Stimulated activated CD8-positive, alpha-beta memory T cell treated with anti-CD3 and anti-CD28 coated beads, Interleukin-15, amount 100 ng/mL, for 48 hours (primary cell): ENCODE measurements at regions not wholly inside any gene's neighbourhood (a gene's known extent, or its start where the extent isn't known, plus 50 kb on each side); places are given as distances from the start of the nearest gene placed in this dataset.
"Not testable (repeated sequence)": the region's sequence is repeated elsewhere in the genome, so short reads cannot be mapped to it uniquely, and the experiment has no call there.

Experiments used
- DNase-seq, 2 donors: peaks; one replicate each; pipeline ENCODE4 v3.0.0-alpha.2; 2020; ENCODE audit warnings: low read depth in 2 of 2

DNA sequence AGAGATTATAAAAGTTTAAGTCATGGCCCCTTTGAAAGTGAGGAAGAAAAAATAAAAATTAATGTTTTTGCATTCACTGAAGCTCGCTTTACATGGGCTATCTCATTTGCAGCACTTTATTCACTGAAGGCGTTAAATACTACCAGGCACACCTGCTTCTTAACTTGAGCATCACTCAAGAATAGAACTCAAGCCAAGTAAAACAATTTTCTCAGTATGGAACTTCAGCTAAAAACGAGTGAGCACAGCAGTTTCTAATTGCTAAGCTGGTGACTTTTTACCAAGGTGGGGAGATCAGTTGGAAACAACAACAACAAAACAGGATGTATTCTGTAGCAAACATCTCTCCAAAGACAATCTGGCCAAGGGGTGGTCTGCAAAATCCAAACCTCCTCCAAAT, 405.6 kb downstream of the RAB38 start:
- DNase-seq, result no peak

DNA sequence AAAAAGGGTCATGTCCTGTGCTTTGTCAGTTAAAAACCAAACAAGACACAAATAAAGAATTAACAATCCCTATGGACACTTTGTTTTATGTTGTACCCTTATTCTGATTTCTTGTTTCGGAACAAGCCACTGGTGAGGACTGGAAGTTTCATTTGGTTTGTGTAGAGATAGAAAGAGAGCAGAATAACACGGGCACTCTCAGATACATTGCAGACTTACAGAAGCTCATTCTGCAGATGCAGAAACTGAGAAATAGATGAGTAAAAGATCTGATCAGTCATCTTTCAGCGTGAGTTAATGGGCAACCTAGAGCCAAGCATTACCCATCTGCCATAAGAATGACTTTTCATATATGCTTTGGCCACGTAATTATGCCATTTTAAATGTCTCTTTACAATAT, 407.6 kb downstream of the RAB38 start:
- no peak for DNase-seq

DNA sequence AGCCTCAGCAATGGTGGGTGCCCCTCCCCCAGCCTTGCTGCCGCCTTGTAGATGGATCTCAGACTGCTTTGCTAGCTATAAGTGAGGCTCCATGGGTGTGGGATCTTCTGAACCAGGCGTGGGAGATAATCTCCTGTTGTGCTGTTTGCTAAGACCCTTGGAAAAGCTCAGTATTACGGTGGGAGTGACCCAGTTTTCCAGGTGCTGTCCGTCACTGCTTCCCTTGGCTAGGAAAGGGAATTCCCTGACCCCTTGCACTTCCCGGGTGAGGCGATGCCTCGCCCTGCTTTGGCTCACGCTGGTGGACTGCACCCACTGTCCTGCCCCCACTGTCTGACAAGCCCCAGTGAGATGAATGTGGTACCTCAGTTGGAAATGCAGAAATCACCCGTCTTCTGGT, 411.2 kb downstream of the RAB38 start:
- not testable (repeated sequence) for DNase-seq

DNA sequence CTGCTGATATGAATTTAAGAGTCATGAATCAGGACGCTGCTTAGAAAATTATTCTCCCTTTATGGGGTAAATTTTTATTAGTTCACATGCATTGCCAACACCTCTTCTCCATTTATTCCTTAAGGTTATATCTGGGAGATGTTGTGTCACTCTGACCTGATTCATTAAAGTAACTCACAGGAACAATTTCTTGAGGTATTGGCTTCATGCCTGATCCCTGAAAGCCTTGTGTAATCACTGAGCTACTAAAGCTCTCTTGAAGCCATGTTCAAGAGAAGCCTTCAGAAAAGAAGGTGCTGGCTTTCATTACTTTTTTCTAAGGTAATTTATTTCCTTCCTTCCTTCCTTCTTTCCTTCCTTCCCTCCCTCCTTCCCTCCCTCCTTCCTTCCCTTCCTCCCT, 420.6 kb downstream of the RAB38 start:
- DNase-seq, result no peak

DNA sequence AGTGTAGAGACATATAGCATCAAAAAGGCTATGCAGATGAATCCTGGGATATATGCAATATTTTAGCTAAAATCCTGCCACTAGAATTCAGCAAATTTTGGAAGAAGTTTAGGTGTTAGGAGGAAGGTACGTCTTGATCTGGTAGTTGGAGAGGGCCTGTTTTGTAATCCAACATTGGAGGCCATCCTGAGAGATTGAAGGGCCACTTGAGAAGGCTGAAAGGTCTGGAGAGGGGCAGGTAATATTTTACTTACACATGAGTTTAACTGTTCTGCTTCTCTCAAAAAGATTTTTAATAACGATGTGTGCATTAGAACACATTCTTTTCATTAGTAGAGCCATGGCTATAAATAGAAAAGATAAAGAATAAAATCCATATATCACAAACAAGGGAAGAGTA, 422.1 kb downstream of the RAB38 start:
- no peak for DNase-seq

DNA sequence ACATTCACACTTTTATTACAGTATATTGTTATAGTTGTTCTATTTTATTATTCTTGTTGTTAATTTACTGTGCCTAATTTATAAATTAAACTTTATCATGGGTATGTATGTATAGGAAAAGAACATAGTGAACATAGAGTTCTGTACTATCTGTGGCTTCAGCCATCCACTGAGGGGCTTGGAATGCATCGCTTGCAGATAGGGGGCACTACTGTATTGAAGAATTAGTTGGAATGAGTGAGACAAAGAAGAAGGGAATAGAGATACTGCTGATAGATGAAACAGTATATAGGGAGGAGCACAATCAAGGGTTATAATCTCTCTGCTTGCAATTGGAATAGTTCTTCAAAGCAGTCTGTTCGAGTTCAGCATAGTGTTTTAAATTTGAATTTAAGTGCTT, 432.2 kb downstream of the RAB38 start:
- DNase-seq, result no peak

DNA sequence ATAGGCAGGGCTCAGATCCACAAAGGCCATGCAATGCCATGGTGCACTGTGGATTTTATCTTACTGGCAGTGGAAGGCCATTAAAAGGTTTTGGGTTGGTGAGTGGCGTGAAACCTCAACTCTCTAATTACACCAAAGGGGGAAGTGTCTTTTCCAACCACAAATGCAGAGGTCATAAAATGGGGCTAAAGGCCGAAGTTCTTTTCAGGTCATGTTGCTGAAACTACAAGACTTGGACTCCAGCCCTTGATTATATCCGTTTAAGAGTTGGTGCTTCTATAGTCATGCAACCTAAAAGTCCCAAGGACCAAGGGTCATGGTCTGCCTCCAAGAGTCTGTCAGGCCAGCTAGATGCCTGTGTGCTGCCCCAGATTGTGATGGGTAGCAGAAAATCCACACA, 434.3 kb downstream of the RAB38 start:
- no peak for DNase-seq

DNA sequence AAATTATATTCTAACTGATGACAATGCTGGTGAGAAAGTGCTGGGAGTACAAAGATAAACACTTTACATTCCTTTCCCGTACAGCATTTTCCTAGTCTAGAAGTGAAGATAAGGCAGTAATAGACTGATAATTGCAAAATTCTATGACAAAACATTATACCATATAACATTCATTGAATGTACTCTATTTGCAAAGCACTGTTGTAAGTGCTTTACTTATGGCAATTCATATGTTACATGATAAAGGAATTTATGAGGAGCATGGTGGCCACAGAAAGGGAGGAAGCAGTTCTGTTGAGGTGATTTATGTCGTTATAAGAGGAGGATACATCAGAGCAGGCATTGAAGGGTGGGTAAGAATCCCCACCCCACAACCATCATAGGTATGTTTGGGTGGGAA, 434.8 kb downstream of the RAB38 start:
- no peak for DNase-seq

DNA sequence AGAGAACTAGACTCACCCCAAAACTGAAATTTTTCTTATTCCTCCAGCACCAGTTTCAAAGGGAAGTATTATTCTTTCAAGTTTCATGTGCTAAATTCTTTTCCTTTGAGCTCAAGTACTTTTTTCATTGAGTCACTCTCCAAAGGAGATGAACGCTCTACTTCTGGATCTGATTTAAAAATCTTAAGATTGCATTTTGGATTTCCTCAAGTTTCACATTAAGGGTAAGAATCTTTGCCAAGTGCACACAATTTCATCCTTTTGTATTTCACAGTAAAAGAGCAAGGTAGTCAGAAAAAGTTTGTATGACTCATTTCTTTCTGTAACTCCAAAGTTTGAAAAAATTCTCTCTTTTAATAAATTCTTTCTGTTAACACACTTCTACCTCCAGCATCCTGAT, 435.5 kb downstream of the RAB38 start:
- no peak for DNase-seq

DNA sequence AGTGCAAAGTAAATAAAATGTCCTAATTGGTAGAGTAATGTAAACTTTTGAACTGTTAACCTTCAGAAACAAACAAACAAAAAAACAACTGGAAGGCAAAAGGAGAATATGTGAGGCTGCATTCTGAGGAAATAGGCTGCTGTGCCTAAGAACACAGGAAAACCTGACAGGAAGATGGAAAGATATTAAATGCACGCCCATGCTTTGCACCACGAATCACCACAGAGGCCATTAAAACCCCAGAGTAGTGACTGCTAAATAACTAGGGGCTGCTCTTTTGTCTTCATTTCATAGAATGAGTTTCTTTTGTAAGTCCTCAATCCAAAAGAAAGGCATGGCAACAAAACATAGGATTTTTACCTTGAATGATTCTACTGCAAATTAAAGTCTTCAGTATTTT, 436.0 kb downstream of the RAB38 start:
- no peak for DNase-seq

DNA sequence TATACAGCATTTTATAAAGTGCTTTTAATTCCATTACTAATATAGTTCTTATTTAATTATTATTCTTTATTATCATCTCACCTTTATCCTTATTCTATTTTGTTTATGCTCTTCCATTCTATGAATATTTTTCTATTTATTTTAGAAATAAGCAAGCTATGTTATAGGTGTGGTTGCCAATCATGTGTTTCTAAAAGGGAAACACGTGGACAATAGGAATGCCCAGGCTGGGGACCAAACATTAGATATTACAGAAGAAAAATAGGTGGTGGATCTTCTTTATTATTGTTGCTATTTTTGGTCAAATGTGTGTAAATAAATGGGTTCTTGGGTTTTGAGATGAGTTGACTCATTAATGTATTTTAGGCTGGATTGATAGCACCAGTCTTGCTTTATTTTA, 438.3 kb downstream of the RAB38 start:
- no peak for DNase-seq

DNA sequence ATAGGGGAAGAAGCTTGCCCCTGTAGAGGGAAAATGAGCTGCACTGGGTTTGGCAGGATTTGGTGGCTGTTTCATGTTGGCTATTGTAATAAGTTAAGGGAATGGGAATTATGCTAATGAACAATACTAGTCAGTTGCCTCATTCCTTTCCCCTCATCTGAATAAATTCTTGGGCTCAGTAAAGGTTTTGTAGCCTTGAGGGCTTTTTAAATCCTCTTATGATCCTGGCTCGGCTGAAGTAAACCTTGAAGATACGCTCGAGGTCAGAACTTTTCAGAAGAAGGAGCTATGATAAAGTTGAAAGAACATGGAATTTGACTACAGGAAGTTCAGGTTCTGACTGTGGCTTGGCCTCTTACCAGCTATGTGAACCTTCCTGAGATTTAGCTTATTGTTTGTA, 448.7 kb downstream of the RAB38 start:
- DNase-seq, result no peak

DNA sequence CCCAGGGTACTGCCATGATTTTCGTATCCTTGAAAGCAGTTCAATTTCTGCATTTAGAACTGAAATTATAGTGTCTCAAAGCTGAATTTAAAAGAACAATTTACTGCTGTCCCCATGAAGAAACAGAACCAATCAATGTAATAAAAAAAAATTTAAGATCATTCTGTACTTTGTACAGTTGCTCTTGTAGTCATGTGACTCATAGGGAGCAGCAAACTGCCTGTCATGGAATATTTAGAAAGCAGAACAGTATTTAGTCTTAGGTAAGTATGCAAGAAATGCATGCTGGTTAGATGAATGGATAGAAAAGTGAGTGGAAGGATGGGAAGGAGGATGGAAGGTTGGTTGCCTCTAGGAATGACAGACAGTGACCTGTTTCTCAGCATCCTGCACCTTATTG, 450.9 kb downstream of the RAB38 start:
- no peak for DNase-seq

DNA sequence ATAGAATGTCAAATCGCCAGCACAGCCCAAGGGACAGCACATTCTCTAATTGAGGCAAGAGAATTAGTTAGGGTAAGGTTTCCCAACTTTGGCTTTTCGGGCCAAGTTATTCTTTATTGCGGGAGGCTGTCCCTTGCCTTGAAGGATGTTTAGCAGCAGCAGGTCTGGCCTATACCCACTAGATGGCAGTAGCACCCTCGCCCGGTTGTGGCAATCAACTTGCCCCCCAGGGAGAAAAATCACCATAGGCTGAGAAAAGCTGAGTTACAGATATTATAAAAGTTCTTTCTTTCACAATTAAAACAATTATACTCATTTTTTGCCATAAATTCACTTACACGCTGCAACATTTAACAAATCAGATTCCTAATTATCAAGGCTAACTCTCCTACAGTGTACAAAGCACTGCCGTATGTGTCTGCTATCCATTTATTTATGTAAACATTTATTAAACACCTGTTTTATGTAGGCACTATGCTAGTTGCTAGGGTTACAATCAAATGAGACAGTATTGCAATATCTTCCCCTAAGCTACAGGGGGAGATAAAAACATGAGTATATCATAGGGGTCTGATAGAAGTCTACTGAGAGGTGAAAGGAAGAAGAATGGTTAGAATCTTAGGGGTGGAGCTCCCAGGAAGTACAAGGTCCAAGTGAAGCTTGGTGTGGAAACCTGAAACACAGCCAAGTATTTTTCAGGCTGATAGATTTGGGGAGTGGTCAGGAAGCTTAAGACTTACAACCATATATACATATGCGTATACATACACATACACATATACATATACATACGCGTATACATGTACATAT, 452.3 kb downstream of the RAB38 start:
- no peak for DNase-seq

DNA sequence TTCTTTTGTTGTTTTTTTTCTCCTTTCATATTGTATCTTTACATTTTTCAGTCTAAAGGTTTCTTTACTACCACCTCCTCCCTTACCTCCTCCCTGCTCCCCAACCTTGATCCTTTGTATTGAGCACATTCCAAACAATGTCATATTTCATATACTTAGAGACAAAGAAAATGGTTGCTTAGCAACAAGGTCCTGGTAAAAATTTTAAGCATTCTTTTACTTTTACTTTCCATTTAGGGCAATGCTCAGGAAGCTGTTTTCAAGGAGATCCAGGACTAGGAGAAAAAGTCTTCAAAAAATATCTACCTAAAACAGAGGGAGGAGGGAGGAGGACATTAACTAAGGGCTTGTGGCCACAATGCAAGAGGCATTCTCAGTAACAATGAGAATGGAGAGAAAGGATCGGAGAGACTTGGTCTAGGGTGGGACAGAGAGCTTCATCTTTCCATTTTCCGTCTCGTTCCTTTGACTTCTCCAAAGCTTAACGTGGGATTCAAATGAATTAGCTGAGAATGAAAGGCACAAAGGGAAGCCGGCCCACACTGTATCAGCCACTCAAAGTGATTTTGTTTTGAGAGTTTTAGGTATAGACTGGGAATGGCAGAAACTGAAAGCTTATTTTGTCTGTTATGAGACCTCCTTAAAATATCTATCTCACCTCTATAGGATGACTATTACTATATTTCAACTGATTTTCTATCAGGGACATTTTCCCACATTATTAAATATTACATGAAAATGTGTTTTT, 455.7 kb downstream of the RAB38 start:
- DNase-seq, result no peak

DNA sequence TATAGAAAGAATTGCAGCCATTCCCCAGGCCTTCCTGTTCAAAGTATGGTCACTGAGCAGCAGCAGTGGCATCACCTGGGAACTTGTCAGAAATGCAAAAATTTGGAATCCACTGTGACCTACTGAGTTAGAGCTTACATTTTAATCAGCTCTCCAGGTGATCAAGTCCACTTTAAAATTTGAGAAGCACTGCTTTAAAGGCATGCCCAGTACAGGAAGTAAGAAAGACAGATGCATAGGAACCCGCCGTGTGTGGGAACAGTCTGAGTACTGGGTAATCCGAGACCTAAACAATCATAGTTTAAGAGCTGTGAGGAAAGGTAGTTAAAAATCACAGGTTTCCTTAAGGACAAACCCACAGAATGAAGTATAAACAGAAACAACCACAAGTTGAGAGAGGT, 462.4 kb downstream of the RAB38 start:
- no peak for DNase-seq

DNA sequence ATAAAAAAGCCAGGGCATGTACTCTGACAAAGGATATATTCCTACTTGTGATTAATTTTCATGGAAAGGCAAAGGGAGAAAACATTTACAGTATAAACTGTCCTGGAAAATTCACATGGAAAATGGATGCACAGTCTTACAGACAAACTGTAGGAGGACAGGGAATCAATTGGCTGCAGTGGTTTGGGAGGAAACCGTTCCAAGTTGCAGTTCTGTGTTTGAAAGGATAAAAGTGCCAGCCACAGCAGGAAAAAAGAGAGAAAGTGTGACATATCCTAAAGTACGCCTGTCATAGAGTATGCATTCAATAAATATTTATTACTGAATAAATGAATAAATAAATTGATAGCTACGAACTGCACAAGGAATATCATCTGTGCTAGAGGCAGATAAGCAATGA, 462.9 kb downstream of the RAB38 start:
- no peak for DNase-seq

DNA sequence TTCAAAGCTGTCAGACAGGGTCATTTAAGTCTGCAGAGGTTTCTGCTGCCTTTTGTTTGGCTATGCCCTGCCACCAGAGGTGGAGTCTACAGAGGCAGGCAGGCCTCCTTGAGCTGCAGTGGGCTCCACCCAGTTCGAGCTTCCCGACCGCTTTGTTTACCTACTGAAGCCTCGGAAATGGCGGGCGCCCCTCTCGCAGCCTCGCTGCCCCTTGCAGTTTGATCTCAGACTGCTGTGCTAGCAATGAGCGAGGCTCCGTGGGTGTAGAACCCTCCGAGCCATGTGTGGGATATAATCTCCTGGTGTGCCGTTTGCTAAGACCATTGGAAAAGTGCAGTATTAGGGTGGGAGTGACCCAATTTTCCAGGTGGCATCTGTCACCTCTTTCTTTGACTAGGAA, 471.7 kb downstream of the RAB38 start:
- DNase-seq, result not testable (repeated sequence)

DNA sequence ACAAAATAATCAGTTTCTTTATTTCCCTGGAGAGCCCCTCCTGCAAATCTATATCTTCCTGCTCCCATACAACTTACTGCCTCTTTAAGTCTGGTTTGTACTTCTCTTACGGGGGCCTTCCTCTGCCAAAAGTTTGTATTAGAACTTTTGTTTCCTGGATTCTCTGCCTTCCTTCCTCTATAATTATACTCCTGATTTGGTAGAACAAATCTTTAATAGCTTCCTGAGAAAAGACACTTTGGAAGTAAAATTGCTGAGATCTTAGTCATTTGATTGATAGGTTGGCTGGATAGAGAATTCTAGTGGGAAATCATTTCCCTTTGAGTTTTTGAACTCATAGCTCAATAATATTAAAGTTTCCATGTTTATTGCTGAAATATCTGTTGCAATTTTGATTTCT, 499.2 kb downstream of the RAB38 start:
- no peak for DNase-seq

DNA sequence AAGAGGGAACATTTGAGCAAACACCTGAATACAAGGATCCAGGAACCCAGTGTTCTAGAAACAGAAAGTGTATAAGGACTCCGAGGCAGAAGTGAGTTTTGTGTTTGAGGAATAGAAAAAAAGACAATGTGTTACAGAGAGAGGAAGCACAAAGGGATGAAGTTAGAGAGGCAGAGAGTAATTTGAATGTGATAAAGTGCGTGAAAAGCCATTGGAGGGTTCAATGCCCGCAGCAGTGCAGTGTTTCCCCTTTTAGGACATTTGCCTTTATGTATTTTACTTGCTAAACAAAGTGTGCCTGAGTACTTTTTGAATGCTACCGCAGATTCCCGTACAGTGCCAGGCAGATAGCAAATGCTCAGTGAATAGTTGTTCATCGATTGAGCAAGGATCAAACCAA, 508.5 kb downstream of the RAB38 start:
- no peak for DNase-seq

DNA sequence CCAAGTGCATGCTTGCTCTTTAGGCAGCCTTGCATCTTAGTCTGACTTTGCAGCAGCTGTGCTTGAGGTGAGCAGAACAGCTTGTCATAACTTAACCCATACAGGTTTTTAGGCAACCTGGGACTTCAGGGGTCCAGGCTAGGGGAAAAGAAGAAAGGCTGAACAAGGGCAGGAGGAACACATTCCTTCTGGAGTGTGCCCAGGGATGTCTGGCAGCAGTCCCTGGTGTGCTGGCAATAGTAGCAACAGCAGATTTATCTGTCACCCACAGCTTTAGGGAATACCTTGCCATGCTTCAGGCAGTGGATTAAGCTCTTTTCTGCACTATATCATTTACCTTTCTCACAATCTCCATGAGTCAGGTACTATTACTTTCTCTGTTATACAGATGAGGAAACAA, 513.0 kb downstream of the RAB38 start:
- no peak for DNase-seq

DNA sequence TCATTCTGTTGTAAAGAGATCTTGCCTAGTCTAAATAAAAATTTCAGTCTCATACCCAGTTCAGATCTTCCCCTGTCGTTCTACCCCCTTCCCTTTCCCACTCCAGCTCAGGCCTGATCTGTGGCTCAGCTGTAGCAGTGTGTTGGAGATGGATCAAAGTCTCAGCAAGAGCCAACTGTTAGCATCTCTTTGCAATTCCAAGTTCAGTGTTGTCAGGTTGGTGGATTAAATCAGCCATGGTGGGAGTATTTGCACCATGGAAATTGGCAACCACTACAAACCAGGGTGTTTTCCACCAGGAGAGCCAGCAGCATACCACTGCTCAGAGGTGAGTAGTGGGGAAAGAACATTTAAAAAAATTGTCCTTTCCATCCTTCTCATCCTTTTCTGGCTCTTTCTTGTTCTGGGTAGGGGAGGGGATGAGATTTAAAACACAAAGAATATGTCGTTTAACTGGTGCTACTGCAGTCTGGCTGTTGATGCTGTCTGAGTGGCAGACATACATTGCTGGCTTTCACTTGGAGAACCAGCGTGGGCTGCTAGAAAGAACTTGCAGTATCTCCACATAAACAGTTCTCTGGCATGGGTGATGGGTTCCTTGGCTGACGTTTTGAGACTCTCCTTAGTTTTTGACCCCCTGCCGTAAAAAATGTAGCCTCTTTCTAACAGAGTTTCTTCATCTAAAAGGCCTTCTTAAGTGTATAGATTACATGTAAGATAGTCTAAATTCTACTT, 514.1 kb downstream of the RAB38 start:
- DNase-seq, result no peak

DNA sequence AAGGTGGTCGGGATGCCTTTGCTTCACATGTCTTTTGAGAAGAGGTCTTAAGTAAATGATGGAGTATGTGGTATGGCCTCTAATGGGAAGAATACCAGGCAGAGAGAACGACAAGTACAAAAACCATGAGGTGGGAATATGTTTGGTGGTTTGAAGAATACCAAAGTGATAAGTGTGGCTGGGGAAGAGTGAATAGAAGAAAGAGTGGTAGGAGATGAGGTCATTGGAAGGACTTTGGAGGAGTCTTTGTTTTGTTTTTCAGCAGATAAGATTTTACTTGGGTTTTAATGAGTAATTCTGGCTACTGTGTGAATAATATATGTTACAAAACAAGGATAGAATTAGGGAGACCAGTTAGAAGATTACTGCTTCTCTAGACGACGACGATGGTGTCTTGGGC, 515.4 kb downstream of the RAB38 start:
- DNase-seq, result no peak
